ENCODE measurements at regions not wholly inside any gene's neighbourhood (a gene's known extent, or its start where the extent isn't known, plus 50 kb on each side); places are given as distances from the start of the nearest gene placed in this dataset.
A peak's percentile ranks its signal among the peaks of the same experiment; 100 is the strongest.

DNA sequence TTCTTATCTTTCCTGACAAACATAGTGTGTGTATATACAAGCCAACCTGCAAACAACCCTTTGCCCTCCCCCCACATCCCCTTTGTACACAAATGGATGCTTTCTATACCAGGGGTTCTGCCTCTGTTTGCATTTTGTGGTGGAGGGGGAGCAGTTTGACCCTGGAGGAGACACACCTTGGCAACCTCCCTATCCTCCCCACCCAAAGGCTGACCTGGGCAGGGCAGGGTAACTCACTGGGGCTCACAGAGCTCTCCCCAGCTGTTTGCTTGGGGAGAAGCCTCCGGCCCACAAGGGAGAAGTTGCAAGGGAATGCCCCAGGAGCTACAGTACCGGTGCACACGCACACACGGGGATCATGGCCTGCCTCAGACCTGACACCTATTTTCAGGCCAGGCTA is 372.6 kb downstream of the BCOR start:
- no peak overlapping the region for H3K4me3 ChIP-seq (replicated peaks in 1 of 2; ENCODE audit: low read depth in 2 of 2, low read length in 2 of 2)
- TF ChIP-seq, protein P1, sequence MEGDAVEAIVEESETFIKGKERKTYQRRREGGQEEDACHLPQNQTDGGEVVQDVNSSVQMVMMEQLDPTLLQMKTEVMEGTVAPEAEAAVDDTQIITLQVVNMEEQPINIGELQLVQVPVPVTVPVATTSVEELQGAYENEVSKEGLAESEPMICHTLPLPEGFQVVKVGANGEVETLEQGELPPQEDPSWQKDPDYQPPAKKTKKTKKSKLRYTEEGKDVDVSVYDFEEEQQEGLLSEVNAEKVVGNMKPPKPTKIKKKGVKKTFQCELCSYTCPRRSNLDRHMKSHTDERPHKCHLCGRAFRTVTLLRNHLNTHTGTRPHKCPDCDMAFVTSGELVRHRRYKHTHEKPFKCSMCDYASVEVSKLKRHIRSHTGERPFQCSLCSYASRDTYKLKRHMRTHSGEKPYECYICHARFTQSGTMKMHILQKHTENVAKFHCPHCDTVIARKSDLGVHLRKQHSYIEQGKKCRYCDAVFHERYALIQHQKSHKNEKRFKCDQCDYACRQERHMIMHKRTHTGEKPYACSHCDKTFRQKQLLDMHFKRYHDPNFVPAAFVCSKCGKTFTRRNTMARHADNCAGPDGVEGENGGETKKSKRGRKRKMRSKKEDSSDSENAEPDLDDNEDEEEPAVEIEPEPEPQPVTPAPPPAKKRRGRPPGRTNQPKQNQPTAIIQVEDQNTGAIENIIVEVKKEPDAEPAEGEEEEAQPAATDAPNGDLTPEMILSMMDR (IDR thresholded peaks at IDR 0.05; ENCODE audit: low read depth, low read length), result no peak
- DNase-seq (ENCODE audit: low read depth in 2 of 2), result no peak

- peak; percentile 85 to 86 for DNase-seq (ENCODE audit: low read depth in 2 of 2)
- TF ChIP-seq, protein P1 (IDR thresholded peaks at IDR 0.05; ENCODE audit: low read depth, low read length), result no peak
- no peak overlapping the region for H3K4me3 ChIP-seq (replicated peaks in 1 of 2; ENCODE audit: low read depth in 2 of 2, low read length in 2 of 2)
Measured at GRCh38 chrX:39725928-39726619, 371.7 kb downstream of the BCOR start.

DNA sequence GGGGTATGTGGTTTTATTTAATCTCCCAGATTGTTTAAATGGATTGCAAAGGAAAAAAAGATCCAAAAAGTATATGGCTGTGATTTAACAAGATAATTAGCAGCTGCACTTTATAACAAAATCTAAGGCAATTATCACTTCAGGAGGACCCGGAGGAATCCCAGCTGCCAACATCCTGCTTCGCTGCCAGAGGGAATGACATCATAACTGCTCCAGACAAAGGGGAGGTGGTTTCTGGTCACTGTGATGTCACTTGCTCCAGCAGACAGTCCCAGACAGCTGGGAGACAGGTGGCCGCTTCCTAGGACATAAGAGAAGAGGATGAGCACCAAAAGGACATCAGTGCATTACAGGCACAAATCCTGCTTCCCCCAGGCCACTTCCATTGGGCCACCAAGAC is 371.0 kb downstream of the BCOR start:
- H3K4me3 ChIP-seq (replicated peaks in 1 of 2; ENCODE audit: low read depth in 2 of 2, low read length in 2 of 2), result no peak overlapping the region
- peak; percentile 56 to 71 for DNase-seq (ENCODE audit: low read depth in 2 of 2)
- TF ChIP-seq, protein P1 (IDR thresholded peaks at IDR 0.05; ENCODE audit: low read depth, low read length), result no peak

DNA sequence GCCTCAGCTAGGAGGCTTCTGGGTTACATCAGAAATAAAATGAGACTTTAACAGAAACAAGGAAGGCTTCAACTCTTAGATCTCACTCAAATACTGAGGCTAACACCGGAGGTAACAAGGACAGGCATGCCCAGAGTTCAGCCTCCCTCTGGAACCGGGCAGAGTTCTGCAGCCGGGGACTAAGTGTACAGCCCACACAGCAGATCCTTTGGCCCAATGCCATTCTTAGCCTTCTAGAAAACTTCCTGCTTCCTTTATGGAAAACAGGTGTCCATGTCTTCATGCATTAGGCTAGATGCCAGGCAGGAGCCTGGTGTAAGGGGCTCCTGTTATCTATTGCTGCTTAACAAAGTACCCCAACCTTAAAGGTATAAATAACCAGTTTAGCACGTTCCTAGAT is 369.7 kb downstream of the BCOR start:
- H3K4me3 ChIP-seq (replicated peaks in 1 of 2; ENCODE audit: low read depth in 2 of 2, low read length in 2 of 2), result no peak overlapping the region

DNA sequence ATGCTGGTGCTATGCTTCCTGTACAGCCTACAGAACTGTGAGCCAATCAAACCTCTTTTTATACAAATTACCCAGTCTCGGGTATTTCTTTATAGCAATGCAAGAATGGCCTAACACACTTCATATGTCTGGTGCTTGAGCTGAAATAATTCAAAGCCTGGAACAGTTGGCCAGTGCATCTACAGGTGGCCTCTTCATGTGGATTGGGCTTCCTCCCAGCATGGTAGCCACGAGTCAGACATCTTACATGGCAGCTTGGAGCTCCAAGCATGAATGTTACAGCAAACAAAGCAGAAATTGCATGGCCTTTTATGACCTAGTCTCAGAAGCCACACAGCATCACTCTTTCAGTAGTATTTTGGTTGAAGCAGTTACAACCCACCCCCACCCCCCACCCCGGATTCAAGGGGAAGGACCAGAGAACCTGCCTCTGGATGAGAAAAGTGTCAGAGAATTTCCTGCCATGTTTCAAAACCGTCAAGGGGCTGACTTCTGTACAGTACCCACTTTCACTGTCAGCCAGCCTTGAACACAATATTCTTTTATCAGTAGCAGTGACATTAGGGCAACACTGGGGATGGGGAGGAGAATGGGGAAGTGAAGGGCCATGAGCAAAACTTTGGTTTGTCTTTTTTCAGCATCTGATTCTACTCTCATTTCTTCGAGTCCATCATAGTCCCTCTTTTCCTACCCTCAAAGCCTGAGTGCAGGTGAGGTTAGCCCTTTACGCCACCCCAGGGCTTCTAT is 368.7 kb downstream of the BCOR start:
- no peak for DNase-seq (ENCODE audit: low read depth in 2 of 2)
- TF ChIP-seq, protein P1 (IDR thresholded peaks at IDR 0.05; ENCODE audit: low read depth, low read length), result no peak

More for the DNA sequence above, 369.7 kb downstream of the BCOR start:
- TF ChIP-seq, protein P1 (IDR thresholded peaks at IDR 0.05; ENCODE audit: low read depth, low read length), result no peak
- DNase-seq (ENCODE audit: low read depth in 2 of 2), result peak; percentile 14 to 44

DNA sequence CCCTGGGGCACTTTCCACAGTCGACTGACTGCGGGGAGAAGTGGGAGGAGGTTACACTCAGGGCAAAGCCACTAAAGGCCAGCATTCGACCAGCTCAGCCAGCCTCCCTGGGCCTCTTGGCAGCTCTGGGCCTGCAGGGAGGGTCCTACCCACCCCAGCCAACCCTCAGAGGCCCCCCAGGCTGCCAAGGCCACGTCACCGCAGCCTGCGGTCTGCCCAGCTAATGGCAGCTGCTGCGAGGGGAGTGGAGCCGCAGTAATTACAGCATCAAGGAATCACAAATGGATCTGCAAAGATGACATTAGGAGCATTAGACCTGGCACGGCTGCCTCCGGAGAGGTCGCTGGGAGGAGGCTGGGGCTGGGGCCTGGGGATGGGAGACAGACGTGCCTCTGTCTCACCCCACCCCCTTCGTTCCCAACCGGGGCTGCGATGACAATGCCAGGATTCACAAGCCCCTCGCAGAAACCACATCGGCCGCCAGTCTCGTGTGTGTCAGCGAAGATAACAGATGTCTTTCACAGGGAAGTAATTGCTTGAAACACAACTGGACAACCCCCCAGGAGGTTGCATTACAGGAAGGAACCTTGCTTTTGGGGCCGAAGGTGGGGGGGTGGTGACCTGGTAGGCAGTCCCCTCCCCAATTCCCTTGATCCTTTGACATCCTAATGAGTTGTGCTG is 367.6 kb downstream of the BCOR start:
- no peak overlapping the region for H3K4me3 ChIP-seq (replicated peaks in 1 of 2; ENCODE audit: low read depth in 2 of 2, low read length in 2 of 2)
- TF ChIP-seq, protein P1 (IDR thresholded peaks at IDR 0.05; ENCODE audit: low read depth, low read length), result no peak
- DNase-seq (ENCODE audit: low read depth in 2 of 2), result no peak

More for the DNA sequence above, 368.7 kb downstream of the BCOR start:
- no peak overlapping the region for H3K4me3 ChIP-seq (replicated peaks in 1 of 2; ENCODE audit: low read depth in 2 of 2, low read length in 2 of 2)

All from cardiac fibroblast (primary cell).